ENCODE measurements at regions not wholly inside any gene's neighbourhood (a gene's known extent, or its start where the extent isn't known, plus 50 kb on each side); places are given as distances from the start of the nearest gene placed in this dataset.

- TF ChIP-seq STAT6 (CRISPR knock-in tag; conservative IDR thresholded peaks at IDR 0.05; ENCODE audit: low read depth) (no peak), ATF6 (CRISPR knock-in tag; IDR thresholded peaks at IDR 0.05) (no peak)
Observed at GRCh38 chr2:116250376-116250775, 1564.1 kb upstream of the DDX18 start (continued).

GRCh38 chr2:116264872-116265271, 1549.6 kb upstream of the DDX18 start:
- Mint-ChIP-seq H3K4me1 (no peaks in the 10 kb centered on the region), H3K4me3 (no peak overlapping the region), H3K9me3 (peaks cover 62% of the 10 kb centered on the region), H3K27me3 (ENCODE audit: low read depth) (no peaks in the 10 kb centered on the region; the same call in none of the 2 replicates), H3K36me3 (peaks cover 42% of the 10 kb centered on the region), H3K27ac (no peak overlapping the region)
- CTCF ChIA-PET = no interaction called here
- POLR2A ChIA-PET = no interaction called here
- TF ChIP-seq ZNF281 (CRISPR knock-in tag; IDR thresholded peaks at IDR 0.05) (no peak), FOXK1 (CRISPR knock-in tag; IDR thresholded peaks at IDR 0.05) (no peak), ARID4B (CRISPR knock-in tag; IDR thresholded peaks at IDR 0.05; ENCODE audit: borderline replicate concordance) (no peak), NR3C1 (CRISPR knock-in tag; conservative IDR thresholded peaks at IDR 0.05; ENCODE audit: low read depth) (no peak), E2F1 (CRISPR knock-in tag; IDR thresholded peaks at IDR 0.05) (no peak), NFE2L1 (CRISPR knock-in tag; IDR thresholded peaks at IDR 0.05) (no peak), ZNF512 (CRISPR knock-in tag; IDR thresholded peaks at IDR 0.05; ENCODE audit: borderline replicate concordance) (no peak), SMAD4 (CRISPR knock-in tag; IDR thresholded peaks at IDR 0.05) (no peak)
- no peak for DNase-seq (ENCODE audit: low spot score)
- ATAC-seq = no peak
